ENCODE measurements at regions not wholly inside any gene's neighbourhood (a gene's known extent, or its start where the extent isn't known, plus 50 kb on each side); places are given as distances from the start of the nearest gene placed in this dataset.
"Not testable (repeated sequence)": the region's sequence is repeated elsewhere in the genome, so short reads cannot be mapped to it uniquely, and the experiment has no call there.

DNA sequence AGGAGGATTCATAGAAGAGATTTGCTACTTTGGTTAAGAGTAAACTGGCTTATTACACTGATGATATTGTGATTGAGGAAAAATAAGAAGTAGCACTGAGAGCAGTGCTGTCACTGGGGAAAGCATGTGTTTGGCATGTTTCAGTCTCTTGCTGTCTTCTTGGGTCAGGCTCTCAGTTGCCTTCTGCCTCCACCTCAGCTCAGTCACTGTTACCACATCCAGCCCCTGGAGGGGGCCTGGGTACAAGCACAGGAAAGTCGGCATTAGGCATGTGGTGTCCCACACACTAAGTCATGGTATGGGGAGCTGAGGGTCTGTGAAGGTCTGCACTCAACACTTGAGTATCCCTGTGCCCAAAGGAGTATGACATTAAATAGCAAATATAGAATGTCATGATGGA is 958.3 kb upstream of the CDH9 start:
- no peak for DNase-seq (ENCODE audit: low read depth in 2 of 2)

- DNase-seq (ENCODE audit: low read depth in 2 of 2) = no peak
Measured at GRCh38 chr5:27995867-27996266, 957.5 kb upstream of the CDH9 start.

- DNase-seq (ENCODE audit: low read depth in 2 of 2) = no peak
Measured at GRCh38 chr5:27978322-27978721, 939.9 kb upstream of the CDH9 start.

DNA sequence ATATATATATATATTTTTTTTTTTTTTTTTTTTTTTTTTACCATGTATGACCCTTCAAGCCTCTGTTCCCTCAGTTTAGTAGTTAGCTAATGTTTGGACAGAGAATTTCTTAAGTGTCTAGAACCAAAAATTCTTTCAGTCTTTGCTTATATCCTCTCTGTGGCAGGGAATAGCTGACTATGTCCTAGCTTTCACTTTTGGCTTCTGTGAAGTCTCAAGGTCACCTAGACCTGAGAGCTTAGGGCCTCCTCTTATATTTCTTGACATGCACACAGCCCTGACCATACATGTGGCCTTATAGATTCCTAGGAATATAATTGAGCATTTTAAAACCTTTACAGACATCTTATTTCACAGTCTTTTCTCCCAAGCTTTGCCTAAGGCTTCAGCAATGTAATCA is 930.8 kb upstream of the CDH9 start:
- no peak for DNase-seq (ENCODE audit: low read depth in 2 of 2)

DNA sequence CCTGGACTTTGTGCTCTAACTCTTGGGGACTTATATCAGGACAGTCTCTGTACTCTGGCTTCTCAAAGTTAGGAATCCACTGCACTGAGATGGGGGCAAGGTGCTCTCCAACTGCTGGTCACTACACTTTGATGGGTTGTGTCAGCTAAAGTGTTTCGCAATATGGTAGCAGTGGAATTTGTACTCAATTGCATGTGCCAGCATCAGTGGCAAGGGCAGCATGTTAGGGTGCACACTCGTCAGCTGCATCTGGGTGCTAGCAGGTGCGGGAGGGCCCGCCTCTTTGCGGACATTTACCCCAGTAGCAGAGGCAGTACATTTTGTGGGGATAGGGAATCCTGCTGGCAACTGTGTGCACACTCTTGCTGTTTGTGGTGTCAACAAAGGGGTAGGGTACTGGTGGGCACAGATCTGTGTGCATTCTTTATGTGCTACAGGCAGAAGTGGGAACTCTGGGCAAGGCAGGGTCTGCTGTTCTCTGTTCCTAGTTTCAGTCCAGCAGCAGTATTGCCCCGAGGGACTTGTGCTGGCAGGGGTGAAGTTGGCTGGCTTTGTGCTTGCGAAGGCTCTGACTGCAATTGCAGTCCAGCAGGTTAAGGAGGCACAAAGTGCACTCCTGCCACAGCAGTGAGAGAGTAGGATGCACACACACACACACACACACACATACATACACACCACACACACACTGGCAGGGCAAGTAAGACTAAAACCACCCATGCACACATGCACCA is 924.8 kb upstream of the CDH9 start:
- DNase-seq (ENCODE audit: low read depth in 2 of 2) = no peak

DNA sequence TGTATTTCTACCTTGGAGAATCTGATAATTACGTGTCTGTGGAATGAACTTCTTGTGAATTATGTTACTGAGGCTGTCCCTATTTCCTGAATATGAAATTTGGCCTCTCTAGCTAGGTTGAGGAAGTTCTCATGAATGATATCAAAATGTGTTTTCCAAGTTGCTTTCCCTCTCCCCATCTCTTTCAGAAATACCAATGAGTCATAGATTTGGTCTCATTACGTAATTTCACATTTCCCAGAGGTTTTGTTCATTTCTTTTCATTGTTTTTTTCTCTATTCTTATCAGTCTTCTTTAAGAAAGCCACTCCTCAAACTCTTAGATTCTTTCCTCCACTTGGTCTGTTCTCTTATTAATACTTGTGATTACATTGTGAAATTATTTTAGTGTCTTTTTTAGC is 923.8 kb upstream of the CDH9 start:
- DNase-seq (ENCODE audit: low read depth in 2 of 2) = peak in 1 of 2 experiments; percentile 1

- no peak for DNase-seq (ENCODE audit: low read depth in 2 of 2)
Measured at GRCh38 chr5:27947088-27947487, 908.7 kb upstream of the CDH9 start.

GRCh38 chr5:27944471-27944870 is 906.1 kb upstream of the CDH9 start:
- no peak for DNase-seq (ENCODE audit: low read depth in 2 of 2)

DNA sequence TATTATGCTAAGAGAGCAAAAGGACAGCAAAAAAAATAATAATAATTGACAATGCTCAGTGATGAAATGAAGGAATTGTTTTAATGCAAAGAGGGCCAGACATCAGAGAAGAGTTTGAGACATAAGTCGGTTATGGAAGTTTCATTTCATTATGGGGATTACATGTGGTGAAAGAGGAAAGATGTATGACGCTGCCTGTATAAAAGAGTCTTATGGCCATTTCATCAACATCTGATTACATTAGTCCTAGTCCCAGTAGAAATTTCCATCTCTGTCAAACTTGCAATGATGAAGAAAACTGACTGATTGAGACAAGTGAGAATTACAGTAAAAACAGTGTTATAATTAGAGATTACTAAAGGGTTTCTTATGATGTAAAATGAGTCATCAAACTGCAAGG is 900.6 kb upstream of the CDH9 start:
- DNase-seq (ENCODE audit: low read depth in 2 of 2) = no peak

DNA sequence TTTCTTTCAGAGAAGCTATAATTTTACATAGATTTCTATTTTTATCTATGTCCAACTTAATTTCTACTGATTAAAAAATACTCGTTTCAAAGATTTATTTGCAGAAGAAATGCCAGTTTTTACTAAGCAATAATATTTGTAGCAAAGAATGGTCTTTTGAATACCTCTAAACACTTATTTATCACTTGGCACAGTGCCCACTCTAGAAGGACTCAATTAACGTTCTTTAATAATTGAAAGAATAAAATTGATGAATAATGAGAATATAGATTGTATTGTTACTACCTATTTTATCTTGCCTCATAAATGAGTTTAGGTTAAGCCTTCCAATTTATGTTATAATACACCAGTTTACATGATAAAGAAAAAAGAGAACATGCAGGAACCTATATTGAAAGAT is 889.7 kb upstream of the CDH9 start:
- DNase-seq (ENCODE audit: low read depth in 2 of 2) = no peak

- DNase-seq (ENCODE audit: low read depth in 2 of 2) = no peak
Measured at GRCh38 chr5:27911216-27911615, 872.8 kb upstream of the CDH9 start.

DNA sequence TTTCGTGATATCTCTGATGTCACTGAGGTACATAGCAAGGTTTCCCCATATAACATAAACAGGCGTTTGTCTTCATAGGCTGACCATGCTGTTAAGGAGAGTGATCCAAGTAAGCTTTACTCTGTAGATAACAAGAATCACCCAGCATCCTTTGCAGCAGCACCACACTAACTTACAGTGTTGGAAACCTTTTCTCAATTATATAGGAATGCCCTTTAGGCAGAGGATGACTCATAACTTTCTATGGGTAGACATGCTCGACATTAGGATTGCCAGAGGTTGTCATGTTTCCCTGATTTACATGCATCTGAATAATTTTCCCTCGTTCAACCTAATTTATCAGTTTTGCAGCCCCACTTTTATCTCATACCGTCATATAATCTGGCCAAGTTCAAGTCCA is 870.0 kb upstream of the CDH9 start:
- no peak for DNase-seq (ENCODE audit: low read depth in 2 of 2)

DNA sequence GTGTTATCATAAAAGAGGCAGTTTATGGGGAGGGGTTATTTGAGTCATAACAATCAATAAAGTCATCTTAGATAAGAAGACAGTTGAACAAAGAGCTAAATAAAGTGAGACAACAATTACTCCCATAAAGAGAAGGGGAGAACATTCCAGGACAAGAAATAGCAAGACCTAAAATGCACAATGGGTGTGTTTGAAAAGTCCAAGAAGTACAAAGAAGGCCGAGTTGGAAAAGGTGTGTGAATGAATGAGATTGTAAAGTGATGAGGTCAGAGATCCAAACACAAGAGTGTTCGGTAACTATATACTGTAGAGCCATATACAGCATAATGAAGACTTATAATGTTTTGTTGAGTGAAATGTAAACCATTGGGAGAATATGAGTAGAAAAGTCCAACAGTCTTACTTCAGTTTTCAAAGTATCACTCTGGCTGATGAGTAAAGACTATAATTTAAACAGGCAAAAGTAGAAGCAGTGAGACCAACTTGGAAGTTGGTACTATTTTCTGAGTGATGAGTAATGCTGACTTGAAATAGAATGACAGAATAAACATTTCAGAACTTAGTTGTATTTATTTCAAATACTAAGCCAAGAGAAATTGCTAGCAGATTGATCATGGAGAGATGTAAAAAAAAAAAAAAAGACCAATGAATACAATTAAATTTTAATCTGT is 868.7 kb upstream of the CDH9 start:
- no peak for DNase-seq (ENCODE audit: low read depth in 2 of 2)

DNA sequence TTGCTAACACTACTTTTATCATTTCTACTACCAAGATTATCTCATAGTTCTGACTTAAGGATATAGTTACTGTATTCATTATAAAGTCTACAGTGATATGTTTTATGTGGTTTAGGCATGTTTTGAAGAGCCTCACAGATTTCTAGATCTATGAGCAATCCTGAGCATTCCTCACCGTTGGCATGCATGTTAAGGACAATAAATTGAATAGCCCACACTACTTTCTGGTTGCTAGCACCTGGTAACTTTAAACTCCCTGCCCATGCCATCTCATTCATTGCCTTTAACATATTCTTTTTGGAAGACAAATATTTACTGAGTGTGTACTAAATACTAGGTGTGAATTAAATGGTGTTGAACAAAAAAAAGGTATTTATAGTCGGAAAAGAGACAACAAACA is 868.1 kb upstream of the CDH9 start:
- DNase-seq (ENCODE audit: low read depth in 2 of 2) = no peak

DNA sequence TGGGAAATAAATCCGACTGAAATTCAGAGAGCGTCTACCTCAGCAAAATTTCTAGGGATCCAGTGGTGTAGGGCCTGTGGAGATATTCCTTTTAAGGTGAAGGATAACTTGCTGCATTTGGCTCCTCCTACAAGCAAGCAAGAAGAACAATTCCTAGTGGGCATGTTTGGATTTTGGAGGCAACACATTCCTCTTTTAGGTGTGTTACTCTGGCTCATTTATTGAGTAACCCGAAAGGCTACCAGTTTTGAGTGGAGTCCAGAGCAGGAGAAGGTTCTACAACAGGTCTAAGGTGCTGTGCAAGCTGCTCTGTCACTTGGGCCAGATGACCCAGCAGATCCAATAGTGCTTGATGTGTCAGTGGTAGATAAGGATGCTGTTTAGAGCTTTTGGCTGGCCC is 862.4 kb upstream of the CDH9 start:
- no peak for DNase-seq (ENCODE audit: low read depth in 2 of 2)

DNA sequence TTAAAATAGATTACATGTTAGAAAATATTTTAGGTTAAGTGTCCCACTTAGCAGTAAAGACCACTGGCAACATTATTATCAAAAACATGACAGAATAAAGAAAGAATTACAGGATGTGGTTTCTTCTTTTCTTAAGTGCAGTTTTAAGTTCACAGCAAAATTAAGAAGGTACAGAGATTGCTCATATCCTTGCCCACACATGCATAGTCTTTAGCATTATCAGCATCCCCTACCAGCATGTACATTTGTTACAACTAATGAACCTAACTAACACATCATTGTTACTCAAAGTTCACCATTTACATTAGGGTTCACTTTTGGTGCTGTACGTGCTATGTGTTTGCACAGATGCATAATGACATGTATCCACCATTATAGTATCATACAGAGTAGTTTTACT is 837.7 kb upstream of the CDH9 start:
- no peak for DNase-seq (ENCODE audit: low read depth in 2 of 2)

- no peak for DNase-seq (ENCODE audit: low read depth in 2 of 2)
Measured at GRCh38 chr5:27875148-27875547, 836.8 kb upstream of the CDH9 start.

DNA sequence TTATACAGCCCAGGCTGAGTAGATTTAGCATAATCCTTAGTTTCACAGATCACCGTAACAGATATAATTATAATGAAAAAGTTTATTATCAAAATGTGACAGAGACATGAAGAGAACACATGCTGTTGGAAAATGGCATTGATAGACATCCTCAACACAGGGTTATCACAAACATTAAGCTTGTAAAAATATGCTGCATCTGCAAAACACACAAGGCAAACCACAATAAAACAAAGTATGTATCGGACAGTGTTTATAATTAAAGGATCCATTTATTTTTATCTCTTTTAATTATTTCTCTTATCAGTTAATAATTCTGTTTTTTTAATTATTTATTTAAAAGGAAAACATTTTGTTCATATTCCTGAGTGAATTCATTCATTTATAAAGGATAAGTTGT is 829.9 kb upstream of the CDH9 start:
- DNase-seq (ENCODE audit: low read depth in 2 of 2) = no peak

DNA sequence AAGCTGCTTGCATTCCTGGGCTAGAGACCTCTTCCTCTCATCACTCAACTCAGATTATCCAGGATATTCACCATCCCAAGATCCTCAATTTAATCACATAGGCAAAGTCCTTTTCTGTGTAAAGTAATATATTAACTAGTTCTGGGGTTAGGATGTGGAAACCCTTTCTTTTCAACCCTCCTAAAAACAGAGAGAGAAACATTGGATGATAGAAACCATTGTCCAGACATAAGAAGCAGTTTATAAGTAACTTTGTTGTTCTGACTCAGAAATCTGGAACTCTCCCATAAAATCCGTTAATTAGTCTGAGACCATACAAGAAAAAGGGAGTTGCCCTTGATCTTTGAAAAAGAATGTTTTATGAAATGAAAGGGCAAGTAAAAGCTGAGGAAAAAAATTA is 817.1 kb upstream of the CDH9 start:
- DNase-seq (ENCODE audit: low read depth in 2 of 2) = no peak

- DNase-seq (ENCODE audit: low read depth in 2 of 2) = no peak
Measured at GRCh38 chr5:27854243-27854852, 816.0 kb upstream of the CDH9 start.

DNA sequence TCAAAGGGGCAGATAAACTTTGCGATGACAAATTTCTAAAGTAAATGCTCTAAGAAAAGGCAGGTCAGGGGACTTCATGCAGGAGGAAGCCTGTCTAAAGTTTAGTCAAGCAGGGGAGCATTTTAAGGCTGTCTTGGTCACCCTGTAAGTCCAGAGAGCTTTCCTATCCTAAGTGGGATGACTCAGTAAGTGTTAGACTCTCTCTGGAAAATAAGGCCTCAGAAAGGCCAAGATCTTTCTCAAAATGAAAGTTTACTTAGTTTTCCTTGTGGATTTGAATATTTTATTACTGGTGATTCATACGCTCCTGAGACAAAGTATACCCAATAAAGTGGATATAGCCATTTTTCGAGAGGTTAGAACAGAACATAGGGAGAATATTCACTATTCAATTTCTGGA is 806.9 kb upstream of the CDH9 start:
- no peak for DNase-seq (ENCODE audit: low read depth in 2 of 2)

GRCh38 chr5:27836704-27837103 is 798.3 kb upstream of the CDH9 start:
- DNase-seq (ENCODE audit: low read depth in 2 of 2) = not testable (repeated sequence)

DNA sequence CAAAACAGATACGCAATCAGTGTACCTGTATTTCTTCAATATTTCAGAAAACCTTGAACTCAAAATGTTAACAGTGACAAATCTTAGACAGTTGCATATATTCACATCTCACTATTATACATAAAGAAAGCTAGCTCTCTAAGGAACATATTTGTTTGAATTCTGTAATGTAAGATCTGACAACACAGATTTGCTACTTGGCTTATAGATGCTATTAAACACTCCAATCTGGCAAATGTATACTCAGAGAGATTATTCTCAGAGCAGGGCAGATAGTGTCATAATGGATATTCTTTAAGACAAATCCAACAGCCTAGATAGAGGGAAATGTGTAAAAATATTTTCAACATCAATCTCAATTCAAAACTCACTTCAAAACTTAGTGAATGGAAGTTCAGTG is 794.5 kb upstream of the CDH9 start:
- no peak for DNase-seq (ENCODE audit: low read depth in 2 of 2)
